A549 (cell line): ENCODE measurements at regions not wholly inside any gene's neighbourhood (a gene's known extent, or its start where the extent isn't known, plus 50 kb on each side); places are given as distances from the start of the nearest gene placed in this dataset.

Experiments used
- CBX8 ChIP-seq: fragments of 200-600 bp; sonication (generic); IDR thresholded peaks from 2 replicates; pipeline ENCODE4 v1.6.1; 2016
- EHF ChIP-seq: fragments of 250-450 bp; sonication (Bioruptor Pico); IDR thresholded peaks from 2 replicates; pipeline ENCODE4 v1.5.0; 2020; ENCODE audit warnings: mild to moderate bottlenecking
- JUN ChIP-seq, 2 experiments: fragments of >200 bp; sonication (Bioruptor Twin); formaldehyde crosslinking; IDR thresholded peaks; 2 replicates in 1 of 2; 3 replicates in 1 of 2; pipeline ENCODE4 v1.6.1; 2016 to 2017
- MAX ChIP-seq: IDR thresholded peaks from 2 replicates; pipeline ENCODE4 v1.6.1; 2012
- NFE2L2 ChIP-seq: fragments of 150-350 bp; conservative IDR thresholded peaks from 2 replicates; pipeline ENCODE4 v1.6.1; 2014; ENCODE audit warnings: low read length
- PHF8 ChIP-seq: fragments of 200-600 bp; sonication (generic); IDR thresholded peaks from 2 replicates; pipeline ENCODE4 v1.6.1; 2016; ENCODE audit warnings: low read depth, mild to moderate bottlenecking, antibody characterized with exemption, moderate library complexity, borderline replicate concordance
- POLR2A ChIP-seq: IDR thresholded peaks from 2 replicates; pipeline ENCODE4 v1.6.1; 2012; ENCODE audit warnings: mild to moderate bottlenecking, low read length
- RAD21 ChIP-seq, 2 experiments: fragments of >200 bp in 1 of 2; sonication (Bioruptor Twin) in 1 of 2; formaldehyde crosslinking in 1 of 2; IDR thresholded peaks in 1 of 2; conservative IDR thresholded peaks in 1 of 2; 2 replicates in 1 of 2; 3 replicates in 1 of 2; pipeline ENCODE4 v1.6.1; 2012 to 2018; ENCODE audit warnings: inconsistent platforms in 1 of 2
- TF ChIP-seq, protein P1 (sequence below): fragments of >200 bp; sonication (Bioruptor Twin); formaldehyde crosslinking; IDR thresholded peaks from 3 replicates; pipeline ENCODE4 v1.5.1; 2016
- TF ChIP-seq, protein P2 (sequence below): fragments of 200-600 bp; sonication (generic); IDR thresholded peaks from 2 replicates; pipeline ENCODE4 v1.6.1; 2016; ENCODE audit warnings: antibody characterized with exemption, mild to moderate bottlenecking, moderate library complexity

GRCh38 chr14:61183196-61183885, 97.8 kb downstream of the TMEM30B start:
- TF ChIP-seq CBX8 (no peak), MAX (no peak), PHF8 (no peak), POLR2A (no peak), RAD21 (conservative IDR thresholded peaks at IDR 0.05 in 1 of 2, IDR thresholded peaks at IDR 0.05 in 1 of 2) (no peak), JUN (IDR thresholded peaks at IDR 0.05) (no peak), NFE2L2 (no peak), EHF (CRISPR knock-in tag) (no peak)
- TF ChIP-seq, protein P1, sequence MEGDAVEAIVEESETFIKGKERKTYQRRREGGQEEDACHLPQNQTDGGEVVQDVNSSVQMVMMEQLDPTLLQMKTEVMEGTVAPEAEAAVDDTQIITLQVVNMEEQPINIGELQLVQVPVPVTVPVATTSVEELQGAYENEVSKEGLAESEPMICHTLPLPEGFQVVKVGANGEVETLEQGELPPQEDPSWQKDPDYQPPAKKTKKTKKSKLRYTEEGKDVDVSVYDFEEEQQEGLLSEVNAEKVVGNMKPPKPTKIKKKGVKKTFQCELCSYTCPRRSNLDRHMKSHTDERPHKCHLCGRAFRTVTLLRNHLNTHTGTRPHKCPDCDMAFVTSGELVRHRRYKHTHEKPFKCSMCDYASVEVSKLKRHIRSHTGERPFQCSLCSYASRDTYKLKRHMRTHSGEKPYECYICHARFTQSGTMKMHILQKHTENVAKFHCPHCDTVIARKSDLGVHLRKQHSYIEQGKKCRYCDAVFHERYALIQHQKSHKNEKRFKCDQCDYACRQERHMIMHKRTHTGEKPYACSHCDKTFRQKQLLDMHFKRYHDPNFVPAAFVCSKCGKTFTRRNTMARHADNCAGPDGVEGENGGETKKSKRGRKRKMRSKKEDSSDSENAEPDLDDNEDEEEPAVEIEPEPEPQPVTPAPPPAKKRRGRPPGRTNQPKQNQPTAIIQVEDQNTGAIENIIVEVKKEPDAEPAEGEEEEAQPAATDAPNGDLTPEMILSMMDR = no peak
- TF ChIP-seq, protein P2, sequence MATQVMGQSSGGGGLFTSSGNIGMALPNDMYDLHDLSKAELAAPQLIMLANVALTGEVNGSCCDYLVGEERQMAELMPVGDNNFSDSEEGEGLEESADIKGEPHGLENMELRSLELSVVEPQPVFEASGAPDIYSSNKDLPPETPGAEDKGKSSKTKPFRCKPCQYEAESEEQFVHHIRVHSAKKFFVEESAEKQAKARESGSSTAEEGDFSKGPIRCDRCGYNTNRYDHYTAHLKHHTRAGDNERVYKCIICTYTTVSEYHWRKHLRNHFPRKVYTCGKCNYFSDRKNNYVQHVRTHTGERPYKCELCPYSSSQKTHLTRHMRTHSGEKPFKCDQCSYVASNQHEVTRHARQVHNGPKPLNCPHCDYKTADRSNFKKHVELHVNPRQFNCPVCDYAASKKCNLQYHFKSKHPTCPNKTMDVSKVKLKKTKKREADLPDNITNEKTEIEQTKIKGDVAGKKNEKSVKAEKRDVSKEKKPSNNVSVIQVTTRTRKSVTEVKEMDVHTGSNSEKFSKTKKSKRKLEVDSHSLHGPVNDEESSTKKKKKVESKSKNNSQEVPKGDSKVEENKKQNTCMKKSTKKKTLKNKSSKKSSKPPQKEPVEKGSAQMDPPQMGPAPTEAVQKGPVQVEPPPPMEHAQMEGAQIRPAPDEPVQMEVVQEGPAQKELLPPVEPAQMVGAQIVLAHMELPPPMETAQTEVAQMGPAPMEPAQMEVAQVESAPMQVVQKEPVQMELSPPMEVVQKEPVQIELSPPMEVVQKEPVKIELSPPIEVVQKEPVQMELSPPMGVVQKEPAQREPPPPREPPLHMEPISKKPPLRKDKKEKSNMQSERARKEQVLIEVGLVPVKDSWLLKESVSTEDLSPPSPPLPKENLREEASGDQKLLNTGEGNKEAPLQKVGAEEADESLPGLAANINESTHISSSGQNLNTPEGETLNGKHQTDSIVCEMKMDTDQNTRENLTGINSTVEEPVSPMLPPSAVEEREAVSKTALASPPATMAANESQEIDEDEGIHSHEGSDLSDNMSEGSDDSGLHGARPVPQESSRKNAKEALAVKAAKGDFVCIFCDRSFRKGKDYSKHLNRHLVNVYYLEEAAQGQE = no peak
